ENCODE measurements at regions not wholly inside any gene's neighbourhood (a gene's known extent, or its start where the extent isn't known, plus 50 kb on each side); places are given as distances from the start of the nearest gene placed in this dataset.

- Histone ChIP-seq H3K4ac (ENCODE audit: low read depth, low read length) (no peak overlapping the region), H3K27me3 (ENCODE audit: insufficient read depth, low read length, poor library complexity) (no peaks in the 10 kb centered on the region), H3K79me2 (ENCODE audit: control insufficient read depth, insufficient read depth, low read length) (no peaks in the 10 kb centered on the region), H3K4me1 (ENCODE audit: control insufficient read depth, low read depth, low read length) (no peaks in the 10 kb centered on the region), H3K27ac (ENCODE audit: low read depth, low read length) (no peak overlapping the region), H3K18ac (ENCODE audit: low read length) (no peak overlapping the region), H3K36me3 (ENCODE audit: control insufficient read depth, insufficient read depth, low read length) (no peaks in the 10 kb centered on the region), H3K23ac (ENCODE audit: low read length) (no peak overlapping the region), H2BK5ac (ENCODE audit: low read length) (no peak overlapping the region), H3K9ac (ENCODE audit: low read length) (no peak overlapping the region), H3K56ac (ENCODE audit: low read length) (no peak overlapping the region), H3K4me2 (ENCODE audit: low read length) (no peak overlapping the region), H3K79me1 (ENCODE audit: low read length) (no peaks in the 10 kb centered on the region), H2AK5ac (ENCODE audit: low read length) (no peak overlapping the region), H3K4me3 (ENCODE audit: low read length) (no peak overlapping the region), H4K8ac (ENCODE audit: low read depth, low read length) (no peak overlapping the region), H4K5ac (ENCODE audit: low read length) (no peak overlapping the region), H2BK120ac (ENCODE audit: low read depth, low read length) (no peak overlapping the region), H2BK15ac (replicated peaks; ENCODE audit: low read depth) (no peak overlapping the region)
- no CpG with 5 or more reads among the region's 4 CpGs for WGBS (ENCODE audit: extremely low coverage, insufficient coverage, low lambda C conversion rate)
- no peak for DNase-seq
These were observed 232.7 kb downstream of the TEX36 start for GRCh38 chr10:125450218-125450617.

- no peak overlapping the region for H3K27ac ChIP-seq (ENCODE audit: low read depth, low read length)
- DNase-seq, result no peak
- H3K56ac ChIP-seq (ENCODE audit: low read length), result no peak overlapping the region
- H4K5ac ChIP-seq (ENCODE audit: low read length), result no peak overlapping the region
- no peak overlapping the region for H3K18ac ChIP-seq (ENCODE audit: low read length)
- no peak overlapping the region for H3K4me2 ChIP-seq (ENCODE audit: low read length)
- no peak overlapping the region for H3K4ac ChIP-seq (ENCODE audit: low read depth, low read length)
- no peaks in the 10 kb centered on the region for H3K27me3 ChIP-seq (ENCODE audit: insufficient read depth, low read length, poor library complexity)
- H3K4me1 ChIP-seq (ENCODE audit: control insufficient read depth, low read depth, low read length), result no peaks in the 10 kb centered on the region
- H3K79me1 ChIP-seq (ENCODE audit: low read length), result no peaks in the 10 kb centered on the region
- H3K4me3 ChIP-seq (ENCODE audit: low read length), result no peak overlapping the region
- no peaks in the 10 kb centered on the region for H3K36me3 ChIP-seq (ENCODE audit: control insufficient read depth, insufficient read depth, low read length)
- H3K9ac ChIP-seq (ENCODE audit: low read length), result no peak overlapping the region
- H3K79me2 ChIP-seq (ENCODE audit: control insufficient read depth, insufficient read depth, low read length), result no peaks in the 10 kb centered on the region
- no peak overlapping the region for H2BK5ac ChIP-seq (ENCODE audit: low read length)
- no peak overlapping the region for H2BK120ac ChIP-seq (ENCODE audit: low read depth, low read length)
- H4K8ac ChIP-seq (ENCODE audit: low read depth, low read length), result no peak overlapping the region
- no peak overlapping the region for H2AK5ac ChIP-seq (ENCODE audit: low read length)
- H3K23ac ChIP-seq (ENCODE audit: low read length), result no peak overlapping the region
- no CpG with 5 or more reads among the region's 9 CpGs for WGBS (ENCODE audit: extremely low coverage, insufficient coverage, low lambda C conversion rate)
- no peak overlapping the region for H2BK15ac ChIP-seq (replicated peaks; ENCODE audit: low read depth)
These were observed 233.4 kb downstream of the TEX36 start for GRCh38 chr10:125449571-125449970.

- Histone ChIP-seq H3K4me2 (ENCODE audit: low read length) (no peak overlapping the region), H4K8ac (ENCODE audit: low read depth, low read length) (no peak overlapping the region), H2BK120ac (ENCODE audit: low read depth, low read length) (no peak overlapping the region), H3K27ac (ENCODE audit: low read depth, low read length) (no peak overlapping the region), H3K4ac (ENCODE audit: low read depth, low read length) (no peak overlapping the region), H2AK5ac (ENCODE audit: low read length) (no peak overlapping the region), H3K4me3 (ENCODE audit: low read length) (no peak overlapping the region), H3K79me2 (ENCODE audit: control insufficient read depth, insufficient read depth, low read length) (no peaks in the 10 kb centered on the region), H2BK15ac (replicated peaks; ENCODE audit: low read depth) (no peak overlapping the region), H2BK5ac (ENCODE audit: low read length) (no peak overlapping the region), H3K9ac (ENCODE audit: low read length) (no peak overlapping the region), H3K56ac (ENCODE audit: low read length) (no peak overlapping the region), H3K36me3 (ENCODE audit: control insufficient read depth, insufficient read depth, low read length) (no peaks in the 10 kb centered on the region), H4K5ac (ENCODE audit: low read length) (no peak overlapping the region), H3K23ac (ENCODE audit: low read length) (no peak overlapping the region), H3K18ac (ENCODE audit: low read length) (no peak overlapping the region), H3K4me1 (ENCODE audit: control insufficient read depth, low read depth, low read length) (no peaks in the 10 kb centered on the region), H3K27me3 (ENCODE audit: insufficient read depth, low read length, poor library complexity) (no peaks in the 10 kb centered on the region), H3K79me1 (ENCODE audit: low read length) (no peaks in the 10 kb centered on the region)
- no CpG with 5 or more reads among the region's 5 CpGs for WGBS (ENCODE audit: extremely low coverage, insufficient coverage, low lambda C conversion rate)
- peak; percentile 71 for DNase-seq
These were observed 234.4 kb downstream of the TEX36 start for GRCh38 chr10:125448596-125448995.

GRCh38 chr10:125444790-125445189 is 238.2 kb downstream of the TEX36 start:
- Histone ChIP-seq H3K27me3 (ENCODE audit: insufficient read depth, low read length, poor library complexity) (no peaks in the 10 kb centered on the region), H3K27ac (ENCODE audit: low read depth, low read length) (no peak overlapping the region), H3K4me3 (ENCODE audit: low read length) (no peak overlapping the region), H3K23ac (ENCODE audit: low read length) (no peak overlapping the region), H3K56ac (ENCODE audit: low read length) (no peak overlapping the region), H3K79me1 (ENCODE audit: low read length) (no peaks in the 10 kb centered on the region), H3K79me2 (ENCODE audit: control insufficient read depth, insufficient read depth, low read length) (no peaks in the 10 kb centered on the region), H2BK15ac (replicated peaks; ENCODE audit: low read depth) (no peak overlapping the region), H3K9ac (ENCODE audit: low read length) (no peak overlapping the region), H4K8ac (ENCODE audit: low read depth, low read length) (no peak overlapping the region), H2AK5ac (ENCODE audit: low read length) (no peak overlapping the region), H3K36me3 (ENCODE audit: control insufficient read depth, insufficient read depth, low read length) (no peaks in the 10 kb centered on the region), H3K4ac (ENCODE audit: low read depth, low read length) (no peak overlapping the region), H3K18ac (ENCODE audit: low read length) (no peak overlapping the region), H3K4me2 (ENCODE audit: low read length) (no peak overlapping the region), H2BK5ac (ENCODE audit: low read length) (no peak overlapping the region), H2BK120ac (ENCODE audit: low read depth, low read length) (no peak overlapping the region), H4K5ac (ENCODE audit: low read length) (no peak overlapping the region), H3K4me1 (ENCODE audit: control insufficient read depth, low read depth, low read length) (no peaks in the 10 kb centered on the region)
- WGBS (ENCODE audit: extremely low coverage, insufficient coverage, low lambda C conversion rate), result no CpG with 5 or more reads among the region's 9 CpGs
- DNase-seq, result peak; percentile 4

- no peaks in the 10 kb centered on the region for H3K27me3 ChIP-seq (ENCODE audit: insufficient read depth, low read length, poor library complexity)
- H3K23ac ChIP-seq (ENCODE audit: low read length), result no peak overlapping the region
- WGBS (ENCODE audit: extremely low coverage, insufficient coverage, low lambda C conversion rate), result no CpG with 5 or more reads among the region's 13 CpGs
- no peak overlapping the region for H3K4me3 ChIP-seq (ENCODE audit: low read length)
- no peak overlapping the region for H4K5ac ChIP-seq (ENCODE audit: low read length)
- H3K4me2 ChIP-seq (ENCODE audit: low read length), result no peak overlapping the region
- no peaks in the 10 kb centered on the region for H3K79me2 ChIP-seq (ENCODE audit: control insufficient read depth, insufficient read depth, low read length)
- H2BK15ac ChIP-seq (replicated peaks; ENCODE audit: low read depth), result no peak overlapping the region
- H3K4me1 ChIP-seq (ENCODE audit: control insufficient read depth, low read depth, low read length), result no peaks in the 10 kb centered on the region
- no peak overlapping the region for H4K8ac ChIP-seq (ENCODE audit: low read depth, low read length)
- H3K9ac ChIP-seq (ENCODE audit: low read length), result no peak overlapping the region
- no peak overlapping the region for H3K4ac ChIP-seq (ENCODE audit: low read depth, low read length)
- H3K79me1 ChIP-seq (ENCODE audit: low read length), result no peaks in the 10 kb centered on the region
- H3K18ac ChIP-seq (ENCODE audit: low read length), result no peak overlapping the region
- H2AK5ac ChIP-seq (ENCODE audit: low read length), result no peak overlapping the region
- no peak overlapping the region for H3K27ac ChIP-seq (ENCODE audit: low read depth, low read length)
- H2BK5ac ChIP-seq (ENCODE audit: low read length), result no peak overlapping the region
- H3K36me3 ChIP-seq (ENCODE audit: control insufficient read depth, insufficient read depth, low read length), result no peaks in the 10 kb centered on the region
- no peak overlapping the region for H3K56ac ChIP-seq (ENCODE audit: low read length)
- DNase-seq, result no peak
- no peak overlapping the region for H2BK120ac ChIP-seq (ENCODE audit: low read depth, low read length)
These were observed 240.0 kb downstream of the TEX36 start for GRCh38 chr10:125442856-125443540.

- Histone ChIP-seq H4K5ac (ENCODE audit: low read length) (no peak overlapping the region), H3K4me1 (ENCODE audit: control insufficient read depth, low read depth, low read length) (no peaks in the 10 kb centered on the region), H4K8ac (ENCODE audit: low read depth, low read length) (no peak overlapping the region), H3K9ac (ENCODE audit: low read length) (no peak overlapping the region), H2BK120ac (ENCODE audit: low read depth, low read length) (no peak overlapping the region), H2BK5ac (ENCODE audit: low read length) (no peak overlapping the region), H3K79me1 (ENCODE audit: low read length) (no peaks in the 10 kb centered on the region), H3K56ac (ENCODE audit: low read length) (no peak overlapping the region), H3K4me3 (ENCODE audit: low read length) (no peak overlapping the region), H3K4ac (ENCODE audit: low read depth, low read length) (no peak overlapping the region), H3K23ac (ENCODE audit: low read length) (no peak overlapping the region), H3K18ac (ENCODE audit: low read length) (no peak overlapping the region), H2AK5ac (ENCODE audit: low read length) (no peak overlapping the region), H3K27me3 (ENCODE audit: insufficient read depth, low read length, poor library complexity) (no peaks in the 10 kb centered on the region), H3K4me2 (ENCODE audit: low read length) (no peak overlapping the region), H3K79me2 (ENCODE audit: control insufficient read depth, insufficient read depth, low read length) (no peaks in the 10 kb centered on the region), H2BK15ac (replicated peaks; ENCODE audit: low read depth) (no peak overlapping the region), H3K36me3 (ENCODE audit: control insufficient read depth, insufficient read depth, low read length) (no peaks in the 10 kb centered on the region), H3K27ac (ENCODE audit: low read depth, low read length) (no peak overlapping the region)
- no peak for DNase-seq
- no CpG with 5 or more reads among the region's 4 CpGs for whole genome bisulfite sequencing (ENCODE audit: extremely low coverage, insufficient coverage, low lambda C conversion rate)
These were observed 241.8 kb downstream of the TEX36 start for GRCh38 chr10:125441151-125441550.

Measured in mesendoderm (in vitro differentiated cells).